Peyer's patch (tissue), 4 donors: ENCODE measurements at regions not wholly inside any gene's neighbourhood (a gene's known extent, or its start where the extent isn't known, plus 50 kb on each side); places are given as distances from the start of the nearest gene placed in this dataset.

Experiments used
- DNase-seq, 3 donors: peaks; one replicate each; pipeline ENCODE4 v3.0.0-alpha.2; 2017 to 2019
- H3K27ac ChIP-seq, 4 donors: fragments of 200-600 bp; sonication (generic); one replicate each; pipeline ENCODE4 v1.5.1; 2016 to 2019
- H3K27me3 ChIP-seq, 2 donors: fragments of 200-600 bp; sonication (generic); one replicate each; pipeline ENCODE4 v1.5.1; 2019
- H3K36me3 ChIP-seq, 3 donors: fragments of 200-600 bp; sonication (generic); one replicate each; pipeline ENCODE4 v1.5.1; 2016 to 2019
- H3K4me1 ChIP-seq, 4 donors: fragments of 200-600 bp; sonication (generic); one replicate each; pipeline ENCODE4 v1.5.1; 2016 to 2019
- H3K4me3 ChIP-seq, 4 donors: fragments of 200-600 bp; sonication (generic); 1 replicate in 3 of 4; 2 replicates in 1 of 4; pipeline ENCODE4 v1.5.1; 2016 to 2019; ENCODE audit warnings: mild to moderate bottlenecking in 1 of 4
- H3K9me3 ChIP-seq, 4 donors: fragments of 200-600 bp; sonication (generic); one replicate each; pipeline ENCODE4 v1.5.1; 2016 to 2019; ENCODE audit warnings: mild to moderate bottlenecking in 1 of 4
- CTCF ChIP-seq, 6 experiments: fragments of 450-650 bp in 4 of 6; fragments of 200-600 bp in 2 of 6; sonication (generic) in 1 of 6; IDR thresholded peaks; one replicate each; pipeline ENCODE4 v1.5.1; 2017 to 2019; ENCODE audit warnings: antibody characterized with exemption in 6 of 6, mild to moderate bottlenecking in 3 of 6, moderate library complexity in 1 of 6
- POLR2A ChIP-seq, 2 donors: fragments of 450-650 bp; IDR thresholded peaks; one replicate each; pipeline ENCODE4 v1.5.1; 2017; ENCODE audit warnings: antibody characterized with exemption in 2 of 2, mild to moderate bottlenecking in 2 of 2, moderate library complexity in 2 of 2

- no peaks in the 10 kb centered on the region for H3K4me1 ChIP-seq
- TF ChIP-seq POLR2A (IDR thresholded peaks at IDR 0.05) (no peak), CTCF (IDR thresholded peaks at IDR 0.05) (no peak)
- H3K27ac ChIP-seq = no peak overlapping the region
- no peaks in the 10 kb centered on the region for H3K9me3 ChIP-seq
- no peaks in the 10 kb centered on the region for H3K36me3 ChIP-seq
- no peak overlapping the region for H3K4me3 ChIP-seq
- no peak for DNase-seq
- H3K27me3 ChIP-seq = no peaks in the 10 kb centered on the region
These were observed 114.7 kb downstream of the ANKRD60 start for GRCh38 chr20:58113716-58114115.

GRCh38 chr20:58112017-58112781, 116.3 kb downstream of the ANKRD60 start:
- H3K36me3 ChIP-seq = no peaks in the 10 kb centered on the region
- TF ChIP-seq POLR2A (IDR thresholded peaks at IDR 0.05) (no peak), CTCF (IDR thresholded peaks at IDR 0.05) (no peak)
- no peak overlapping the region for H3K27ac ChIP-seq
- H3K4me3 ChIP-seq = no peak overlapping the region
- H3K27me3 ChIP-seq = no peaks in the 10 kb centered on the region
- no peaks in the 10 kb centered on the region for H3K9me3 ChIP-seq
- no peaks in the 10 kb centered on the region for H3K4me1 ChIP-seq
- no peak for DNase-seq

GRCh38 chr20:58111310-58112016, 117.0 kb downstream of the ANKRD60 start:
- Histone ChIP-seq H3K4me1 (no peaks in the 10 kb centered on the region), H3K9me3 (no peaks in the 10 kb centered on the region), H3K27me3 (no peaks in the 10 kb centered on the region), H3K4me3 (no peak overlapping the region), H3K27ac (no peak overlapping the region), H3K36me3 (no peaks in the 10 kb centered on the region)
- DNase-seq = no peak
- no peak for TF ChIP-seq POLR2A (IDR thresholded peaks at IDR 0.05)
- TF ChIP-seq CTCF (IDR thresholded peaks at IDR 0.05) = no peak

GRCh38 chr20:58109918-58110635, 118.4 kb downstream of the ANKRD60 start:
- TF ChIP-seq CTCF (IDR thresholded peaks at IDR 0.05) = no peak
- no peak for TF ChIP-seq POLR2A (IDR thresholded peaks at IDR 0.05)
- H3K36me3 ChIP-seq = no peaks in the 10 kb centered on the region
- no peak for DNase-seq

GRCh38 chr20:58109126-58109880, 119.2 kb downstream of the ANKRD60 start:
- no peak for DNase-seq
- H3K9me3 ChIP-seq = no peaks in the 10 kb centered on the region

More at GRCh38 chr20:58109918-58110635, 118.4 kb downstream of the ANKRD60 start:
- Histone ChIP-seq H3K4me1 (no peaks in the 10 kb centered on the region), H3K9me3 (no peaks in the 10 kb centered on the region), H3K4me3 (no peak overlapping the region), H3K27ac (no peak overlapping the region), H3K27me3 (no peaks in the 10 kb centered on the region)

More at GRCh38 chr20:58109126-58109880, 119.2 kb downstream of the ANKRD60 start:
- TF ChIP-seq POLR2A (IDR thresholded peaks at IDR 0.05) (no peak), CTCF (IDR thresholded peaks at IDR 0.05) (no peak)
- H3K36me3 ChIP-seq = no peaks in the 10 kb centered on the region
- H3K4me1 ChIP-seq = no peaks in the 10 kb centered on the region
- no peak overlapping the region for H3K27ac ChIP-seq
- H3K27me3 ChIP-seq = no peaks in the 10 kb centered on the region
- H3K4me3 ChIP-seq = no peak overlapping the region
